GM19463 (cell line): ENCODE measurements at regions not wholly inside any gene's neighbourhood (a gene's known extent, or its start where the extent isn't known, plus 50 kb on each side); places are given as distances from the start of the nearest gene placed in this dataset.

Experiments used
- ATAC-seq: cut with Tn5 transposase; IDR thresholded peaks from one replicate; pipeline ENCODE4 v1.9.1; 2021; ENCODE audit warnings: mild to moderate bottlenecking, moderate library complexity; ENCODE audit not compliant: unreplicated experiment

DNA sequence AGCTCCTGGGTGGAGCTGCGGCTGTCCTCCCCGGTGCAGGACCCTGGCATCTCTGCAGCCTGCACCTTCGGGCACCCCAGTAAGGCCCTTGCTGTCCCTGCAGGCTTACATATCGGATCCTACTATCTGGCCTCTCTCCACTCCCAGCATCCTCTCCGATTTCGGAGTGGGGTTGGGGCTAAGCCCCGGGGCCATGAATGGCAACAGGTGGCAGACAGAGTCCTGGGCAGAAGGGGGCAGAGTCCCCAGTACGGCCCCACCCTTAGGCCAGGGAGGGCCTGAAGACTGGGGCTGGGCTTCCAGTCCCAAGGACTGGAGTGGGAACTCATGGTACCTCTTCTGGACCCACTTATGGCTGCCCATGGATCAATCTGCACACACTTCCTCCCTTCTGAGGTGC lies 180.4 kb upstream of the MC4R start:
- ATAC-seq: no peak

DNA sequence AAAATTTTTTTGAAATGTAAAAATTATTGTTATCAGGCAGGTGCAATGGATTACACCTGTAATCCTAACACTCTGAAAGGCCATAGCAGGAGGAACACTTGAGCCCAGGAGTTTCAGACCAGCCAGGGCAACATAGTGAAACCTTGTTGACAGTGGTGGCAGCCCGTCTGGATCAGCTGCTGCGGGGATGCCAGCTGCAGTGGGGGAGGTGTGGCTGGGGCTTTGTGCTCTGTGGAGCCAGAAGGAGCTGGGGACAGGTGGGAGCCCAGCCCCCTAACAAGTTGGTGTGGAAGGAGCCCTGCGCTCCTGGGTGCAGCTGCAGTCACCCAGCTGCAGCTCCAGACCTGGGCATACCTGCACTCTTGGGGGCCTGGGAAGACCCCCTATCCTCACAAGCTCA lies 182.4 kb upstream of the MC4R start:
- no peak for ATAC-seq

DNA sequence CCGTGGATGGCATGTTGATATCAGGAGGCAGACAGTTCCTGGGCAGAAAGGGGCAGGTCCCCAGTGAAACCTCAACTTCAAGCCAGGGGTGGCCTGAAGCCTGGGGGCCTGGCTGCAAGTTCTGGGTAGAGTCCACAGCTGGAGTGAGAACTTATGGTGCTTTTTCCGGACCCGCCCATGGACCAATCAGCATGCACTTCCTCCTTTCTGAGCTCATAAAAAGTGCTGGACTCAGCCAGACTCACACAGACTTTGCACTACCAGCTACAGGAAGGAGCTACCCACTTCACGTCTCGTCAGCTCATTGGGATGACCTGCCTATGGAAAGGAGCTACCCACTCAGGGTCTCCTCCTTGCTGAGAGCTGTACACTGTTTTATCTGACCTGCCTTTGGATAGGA lies 183.1 kb upstream of the MC4R start:
- no peak for ATAC-seq

GRCh38 chr18:60556326-60556725 lies 183.8 kb upstream of the MC4R start:
- no peak for ATAC-seq

GRCh38 chr18:60560071-60560470 lies 187.5 kb upstream of the MC4R start:
- no peak for ATAC-seq

DNA sequence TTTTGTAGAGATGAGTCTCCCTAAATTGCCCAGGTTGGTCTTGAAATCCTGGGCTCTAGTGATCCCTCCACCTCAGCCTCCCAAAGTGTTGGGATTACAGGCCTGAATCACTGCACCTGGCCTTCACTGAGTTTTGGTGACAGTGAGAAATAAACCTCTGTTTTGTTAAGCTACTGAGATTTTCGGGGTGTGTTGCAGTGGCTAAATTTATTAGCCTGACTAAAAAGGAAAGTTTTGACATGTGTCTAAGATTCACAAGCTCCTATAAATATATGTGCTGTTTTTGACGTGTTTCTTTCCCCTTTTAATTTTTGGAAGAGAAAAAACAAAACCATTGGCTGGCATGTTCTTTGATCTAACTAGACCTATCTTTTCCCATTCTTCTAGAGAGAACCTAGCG lies 190.5 kb upstream of the MC4R start:
- ATAC-seq: no peak

DNA sequence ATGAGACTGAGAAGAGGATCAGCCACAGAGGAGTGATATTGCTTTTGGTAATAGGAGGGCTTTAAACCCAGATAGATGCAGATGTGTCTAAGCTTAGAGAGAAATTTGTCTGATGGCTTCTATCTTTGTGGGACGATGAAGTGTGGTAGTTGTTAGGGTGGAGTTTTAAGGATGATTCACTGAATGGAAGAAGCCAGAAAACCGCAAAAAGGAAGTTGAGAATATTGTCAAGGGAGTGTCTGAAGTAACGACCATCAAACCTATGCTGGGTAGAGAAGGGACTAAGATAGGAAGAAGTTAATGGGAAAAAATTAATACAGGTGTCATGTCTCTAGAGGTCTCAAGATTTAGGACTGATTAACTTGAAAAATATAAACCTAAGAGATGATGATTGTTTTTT lies 195.6 kb upstream of the MC4R start:
- ATAC-seq: no peak

DNA sequence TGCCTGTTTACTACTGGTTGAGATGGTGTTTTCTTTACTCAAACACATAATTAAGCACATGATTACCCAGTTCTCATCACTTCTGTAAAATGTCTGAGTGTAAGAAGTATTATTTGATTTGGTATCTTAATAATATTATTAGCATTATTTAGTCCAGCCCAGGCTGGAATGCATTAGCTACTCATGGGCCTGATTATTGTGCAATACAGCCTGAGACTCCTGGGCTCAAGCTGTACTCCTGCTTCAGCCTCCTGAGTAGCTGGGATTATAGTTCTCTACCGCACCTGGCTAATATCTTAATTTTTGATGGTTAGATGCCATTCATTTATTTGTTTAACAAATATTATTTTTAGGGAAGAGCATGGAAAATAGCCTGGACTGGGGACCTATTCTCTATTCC lies 197.6 kb upstream of the MC4R start:
- ATAC-seq: no peak

DNA sequence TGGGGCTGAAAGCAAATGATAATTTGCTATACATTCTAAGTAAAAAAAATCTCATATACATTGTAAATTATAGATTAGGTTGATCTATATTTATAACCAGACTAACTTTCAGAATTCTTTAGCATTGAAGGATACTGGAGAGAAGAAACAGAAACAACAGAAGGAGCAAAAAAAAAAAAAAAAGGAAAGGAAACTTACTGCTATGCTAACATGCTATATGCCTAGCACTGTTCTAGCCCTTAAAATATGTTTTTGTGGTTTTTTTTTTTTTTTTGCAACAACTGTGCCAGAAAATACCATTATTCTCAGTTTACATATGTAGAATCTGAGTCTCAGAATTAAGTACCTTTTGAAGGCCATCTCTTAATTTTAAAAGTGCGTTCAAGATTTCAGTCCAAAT lies 204.9 kb upstream of the MC4R start:
- ATAC-seq: no peak

- ATAC-seq: no peak
Observed at GRCh38 chr18:60585670-60586069, 213.1 kb upstream of the MC4R start.

DNA sequence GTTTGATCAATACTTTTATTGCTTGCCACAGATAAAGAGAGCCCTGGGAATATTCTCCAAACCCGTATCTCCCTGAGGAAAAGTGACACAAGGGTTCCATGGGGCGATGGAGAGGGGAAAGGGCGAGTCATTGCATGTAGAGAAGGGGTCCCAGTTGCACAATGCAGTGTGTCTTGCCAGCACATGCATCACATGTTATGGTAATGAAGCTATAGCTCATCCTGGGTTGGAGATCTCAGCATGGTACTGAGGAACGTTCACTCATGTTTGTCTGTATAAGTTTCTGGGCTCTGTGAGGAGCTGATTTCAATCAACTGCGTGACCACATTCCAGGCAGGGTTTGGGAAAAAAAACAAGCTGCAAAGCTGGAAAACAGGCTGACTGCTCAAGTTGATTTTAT lies 220.7 kb upstream of the MC4R start:
- no peak for ATAC-seq

DNA sequence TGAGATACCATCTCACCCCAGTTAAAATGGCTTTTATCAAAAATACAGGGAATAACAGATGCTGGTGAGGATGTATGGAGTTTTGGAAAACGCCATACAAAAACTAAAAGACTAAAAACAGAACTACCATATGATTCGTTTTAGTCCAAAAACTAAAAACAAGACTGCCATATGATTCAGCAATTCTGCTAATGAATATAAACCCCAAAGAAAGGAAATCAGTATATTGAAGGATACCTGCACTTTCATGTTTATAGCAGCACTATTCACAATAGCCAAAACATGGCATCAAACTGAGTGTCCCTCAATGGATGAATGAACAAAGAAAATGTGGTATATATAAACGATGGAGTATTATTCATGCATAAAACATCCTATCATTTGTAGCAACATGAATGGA lies 224.4 kb upstream of the MC4R start:
- peak; percentile 36 for ATAC-seq

GRCh38 chr18:60599267-60599666 lies 226.7 kb upstream of the MC4R start:
- peak; percentile 95 for ATAC-seq

GRCh38 chr18:60599995-60600394 lies 227.4 kb upstream of the MC4R start:
- ATAC-seq: no peak

DNA sequence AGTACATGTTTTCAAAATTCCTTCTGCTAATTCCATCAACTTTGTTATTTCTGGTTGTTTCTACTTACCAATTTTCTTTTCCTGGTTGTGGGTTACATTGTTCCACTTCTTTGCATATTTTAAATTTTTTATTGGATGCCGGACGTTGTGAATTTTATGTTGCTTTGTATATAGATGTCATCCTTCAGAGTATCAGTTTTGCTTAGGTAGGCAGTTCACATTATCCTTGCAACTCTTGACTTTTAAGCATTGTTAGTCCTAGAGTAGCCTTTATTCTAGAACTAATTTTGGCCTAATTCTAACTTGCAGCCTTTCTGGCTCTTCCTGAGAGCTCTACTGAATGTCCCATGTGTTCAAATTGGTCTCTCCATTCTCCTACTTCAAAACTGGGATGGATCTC lies 228.7 kb upstream of the MC4R start:
- ATAC-seq: no peak

DNA sequence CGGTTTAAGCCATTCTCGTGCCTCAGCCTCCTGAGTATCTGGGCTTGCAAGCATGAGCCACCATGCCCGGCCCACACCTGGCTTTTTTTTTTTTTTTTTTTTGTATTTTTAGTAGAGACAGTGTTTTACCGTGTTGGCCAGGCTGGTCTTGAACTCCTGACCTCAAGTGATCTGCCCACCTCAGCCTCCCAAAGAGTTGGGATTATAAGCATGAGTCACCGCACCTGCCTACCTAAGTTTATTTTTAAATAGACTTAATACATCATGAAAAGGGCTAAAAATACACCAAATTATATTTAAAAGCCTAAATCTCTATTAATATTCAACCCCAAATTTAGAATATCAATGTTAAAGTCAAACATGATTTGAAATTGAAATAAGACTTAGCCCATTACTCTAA lies 250.8 kb upstream of the MC4R start:
- ATAC-seq: no peak

- ATAC-seq: no peak
Observed at GRCh38 chr18:60624207-60624606, 251.6 kb upstream of the MC4R start.

- ATAC-seq: no peak
Observed at GRCh38 chr18:60639836-60640235, 267.3 kb upstream of the MC4R start.

DNA sequence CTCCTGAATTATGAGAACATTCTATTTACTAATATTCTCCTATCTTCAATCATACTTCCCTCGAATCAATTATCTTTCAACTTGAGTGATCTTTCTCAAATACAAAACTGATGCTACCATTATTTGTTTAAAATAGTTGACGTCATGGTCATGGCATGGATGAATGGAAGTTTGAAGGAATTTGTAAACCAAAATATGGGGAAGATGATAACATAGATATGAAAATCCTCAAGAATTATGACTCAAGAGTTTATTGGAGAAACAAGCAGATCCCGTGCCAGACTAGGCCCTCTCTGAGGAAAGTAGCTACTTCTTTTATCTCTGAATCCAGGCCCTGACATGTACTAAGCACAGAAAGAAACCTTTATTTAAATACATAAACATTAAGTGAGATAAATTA lies 270.4 kb upstream of the MC4R start:
- no peak for ATAC-seq

GRCh38 chr18:60646725-60647124 lies 274.1 kb upstream of the MC4R start:
- ATAC-seq: no peak

DNA sequence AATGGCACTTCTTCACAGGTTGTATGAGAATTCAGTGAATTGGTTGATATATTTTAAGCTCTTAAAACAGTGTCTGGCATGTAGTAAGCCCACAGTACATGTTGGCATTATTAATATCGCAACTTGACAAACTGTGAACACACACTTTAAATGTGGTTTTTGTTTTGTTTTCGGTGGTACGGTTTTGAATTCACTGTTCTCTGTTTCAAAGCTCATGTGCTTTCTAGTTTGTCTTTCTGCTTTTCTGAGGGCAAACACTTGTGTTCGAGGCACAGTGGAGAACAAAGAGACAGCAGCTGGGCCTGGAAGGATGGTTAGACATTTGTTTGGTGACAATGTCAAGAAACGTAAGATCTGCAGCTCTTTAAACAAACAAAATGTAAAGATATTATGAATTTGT lies 276.5 kb upstream of the MC4R start:
- ATAC-seq: peak; percentile 99

GRCh38 chr18:60649842-60650536 lies 277.4 kb upstream of the MC4R start:
- no peak for ATAC-seq

DNA sequence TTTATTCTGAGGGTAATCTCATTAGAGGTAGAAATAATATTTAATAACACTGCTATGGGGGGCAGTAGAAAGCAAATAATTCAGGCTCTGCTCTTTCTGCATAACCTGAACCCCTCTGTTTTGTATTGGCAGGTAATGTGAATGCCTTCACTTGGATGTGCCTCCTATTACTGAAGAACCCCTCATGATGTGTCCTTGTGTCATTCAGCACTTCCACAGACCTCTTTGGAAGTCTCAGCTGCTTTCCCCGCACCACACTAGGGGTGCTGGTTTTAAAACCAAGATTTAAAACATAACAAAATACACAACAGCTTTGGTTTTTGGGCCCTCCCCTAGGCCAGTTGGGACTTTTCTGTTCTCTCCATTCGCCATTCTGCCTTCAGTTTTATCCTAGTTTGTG lies 281.7 kb upstream of the MC4R start:
- ATAC-seq: no peak
